Stomach smooth muscle (tissue), 2 donors: ENCODE measurements at regions not wholly inside any gene's neighbourhood (a gene's known extent, or its start where the extent isn't known, plus 50 kb on each side); places are given as distances from the start of the nearest gene placed in this dataset.

Source experiments
- H3K27ac ChIP-seq: one replicate; pipeline ENCODE4 v1.7.0; 2013; ENCODE audit warnings: mild to moderate bottlenecking, low read length, inconsistent platforms
- H3K27me3 ChIP-seq, 2 donors: one replicate each; pipeline ENCODE4 v1.7.0; 2013; ENCODE audit warnings: low read length in 2 of 2; ENCODE audit not compliant: insufficient read depth in 2 of 2, control insufficient read depth in 1 of 2
- H3K36me3 ChIP-seq, 2 donors: one replicate each; pipeline ENCODE4 v1.7.0; 2013; ENCODE audit warnings: low read length in 2 of 2; ENCODE audit not compliant: control insufficient read depth in 2 of 2, insufficient read depth in 2 of 2
- H3K4me1 ChIP-seq: one replicate; pipeline ENCODE4 v1.7.0; 2013; ENCODE audit warnings: low read length; ENCODE audit not compliant: control insufficient read depth, insufficient read depth
- H3K4me3 ChIP-seq, 2 donors: one replicate each; pipeline ENCODE4 v1.7.0; 2013; ENCODE audit warnings: low read length in 2 of 2
- H3K9ac ChIP-seq, 2 donors: one replicate each; pipeline ENCODE4 v1.7.0; 2013; ENCODE audit warnings: low read length in 2 of 2, mild to moderate bottlenecking in 1 of 2
- H3K9me3 ChIP-seq, 2 donors: one replicate each; pipeline ENCODE4 v1.7.0; 2013; ENCODE audit warnings: low read length in 2 of 2; ENCODE audit not compliant: control insufficient read depth in 2 of 2
- donor health status: healthy.
- donor health status: Pancreatic carcinoma.

DNA sequence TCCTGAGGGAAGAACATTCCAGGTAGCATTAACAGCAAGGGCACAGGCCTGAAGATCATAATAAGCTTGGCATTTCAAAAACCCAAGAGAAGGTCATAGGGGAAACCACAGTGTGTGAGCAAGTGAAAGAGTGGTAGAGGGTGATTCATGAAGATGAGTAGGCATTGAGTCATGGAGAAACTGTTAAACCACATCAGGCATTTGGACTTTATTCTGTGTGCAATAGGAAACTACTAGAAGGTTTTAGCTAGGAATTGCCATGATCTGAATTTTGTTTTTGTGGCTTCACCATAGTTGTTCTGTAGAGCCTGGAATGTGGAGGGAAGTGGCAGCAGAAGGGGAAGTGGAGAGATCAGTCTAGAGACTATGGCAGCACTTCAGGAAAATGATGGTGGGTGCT lies 359.0 kb upstream of the PTBP2 start:
- H3K27ac ChIP-seq: no peak overlapping the region

GRCh38 chr1:96363826-96364225 lies 357.8 kb upstream of the PTBP2 start:
- Histone ChIP-seq H3K9me3 (no peaks in the 10 kb centered on the region), H3K27me3 (no peaks in the 10 kb centered on the region), H3K9ac (no peak overlapping the region), H3K27ac (no peak overlapping the region), H3K36me3 (no peaks in the 10 kb centered on the region), H3K4me1 (no peaks in the 10 kb centered on the region), H3K4me3 (no peak overlapping the region)

More for the DNA sequence above, 359.0 kb upstream of the PTBP2 start:
- H3K36me3 ChIP-seq: no peaks in the 10 kb centered on the region
- H3K9me3 ChIP-seq: no peaks in the 10 kb centered on the region
- H3K27me3 ChIP-seq: no peaks in the 10 kb centered on the region
- H3K9ac ChIP-seq: no peak overlapping the region
- H3K4me3 ChIP-seq: no peak overlapping the region
- H3K4me1 ChIP-seq: no peaks in the 10 kb centered on the region

DNA sequence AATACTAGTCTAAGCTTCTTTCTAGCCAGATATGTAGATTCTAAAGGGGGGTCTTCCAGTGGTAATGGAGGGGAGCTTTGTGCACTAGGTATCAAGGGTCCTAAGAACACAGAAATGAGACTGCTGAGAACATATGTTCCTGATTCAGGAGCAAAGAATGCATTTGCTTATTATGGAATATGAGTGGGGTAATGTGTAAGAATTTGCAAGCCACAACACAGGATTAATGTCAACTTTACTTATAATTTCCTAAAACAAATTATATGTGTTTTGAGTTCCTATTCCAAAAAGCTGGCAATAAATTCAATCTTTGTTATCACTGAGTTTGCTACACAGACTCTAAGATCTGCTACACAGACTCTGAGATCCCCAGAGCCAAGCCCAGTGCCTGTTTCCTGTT lies 357.0 kb upstream of the PTBP2 start:
- Histone ChIP-seq H3K9me3 (no peaks in the 10 kb centered on the region), H3K4me3 (peak overlapping the region in 1 of 2 donors; percentile 4), H3K36me3 (no peaks in the 10 kb centered on the region), H3K27ac (no peak overlapping the region), H3K27me3 (no peaks in the 10 kb centered on the region), H3K4me1 (no peaks in the 10 kb centered on the region), H3K9ac (no peak overlapping the region)

GRCh38 chr1:96365076-96365475 lies 356.5 kb upstream of the PTBP2 start:
- Histone ChIP-seq H3K4me1 (no peaks in the 10 kb centered on the region), H3K9ac (no peak overlapping the region), H3K4me3 (no peak overlapping the region), H3K9me3 (no peaks in the 10 kb centered on the region), H3K27me3 (no peaks in the 10 kb centered on the region), H3K36me3 (no peaks in the 10 kb centered on the region), H3K27ac (no peak overlapping the region)

DNA sequence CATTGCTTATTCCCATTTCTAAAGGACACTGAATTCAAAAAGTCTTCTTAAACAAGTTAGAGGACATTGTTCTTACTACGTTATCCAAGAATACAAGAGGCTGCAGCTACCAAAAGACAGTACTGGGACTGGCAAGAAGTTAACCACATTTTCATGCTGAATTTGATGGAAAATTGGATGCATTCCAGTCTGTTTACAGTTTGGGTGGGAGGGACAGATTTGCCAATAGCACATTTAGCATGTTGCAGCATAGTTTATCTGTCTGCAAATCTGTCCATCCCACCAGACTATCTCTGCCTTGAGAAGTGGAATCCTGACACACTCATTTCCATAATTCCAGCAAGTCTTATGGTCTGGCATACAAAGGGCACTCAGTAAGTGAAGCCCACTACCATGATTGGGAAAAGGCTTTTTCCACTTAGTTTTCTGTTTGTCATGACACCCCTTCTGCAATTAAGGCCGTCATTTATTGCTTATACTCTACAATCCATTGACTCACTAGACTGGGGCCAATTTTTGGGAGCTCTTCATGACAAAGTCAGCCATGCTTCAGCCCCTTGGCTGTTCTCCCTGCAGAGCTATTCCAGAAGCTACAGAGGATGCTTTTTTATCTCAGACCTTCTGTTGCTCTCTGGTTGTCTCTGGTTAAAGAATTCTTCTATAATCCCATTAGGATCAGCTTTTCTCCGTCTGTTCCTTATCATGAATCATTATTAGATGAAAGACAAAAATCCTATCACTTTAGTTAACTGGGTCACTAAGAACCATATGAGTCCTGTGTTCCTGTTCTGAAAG lies 355.8 kb upstream of the PTBP2 start:
- H3K27me3 ChIP-seq: no peaks in the 10 kb centered on the region
- H3K4me1 ChIP-seq: no peaks in the 10 kb centered on the region
- H3K36me3 ChIP-seq: no peaks in the 10 kb centered on the region
- H3K9ac ChIP-seq: no peak overlapping the region
- H3K27ac ChIP-seq: no peak overlapping the region
- H3K4me3 ChIP-seq: no peak overlapping the region
- no peaks in the 10 kb centered on the region for H3K9me3 ChIP-seq

DNA sequence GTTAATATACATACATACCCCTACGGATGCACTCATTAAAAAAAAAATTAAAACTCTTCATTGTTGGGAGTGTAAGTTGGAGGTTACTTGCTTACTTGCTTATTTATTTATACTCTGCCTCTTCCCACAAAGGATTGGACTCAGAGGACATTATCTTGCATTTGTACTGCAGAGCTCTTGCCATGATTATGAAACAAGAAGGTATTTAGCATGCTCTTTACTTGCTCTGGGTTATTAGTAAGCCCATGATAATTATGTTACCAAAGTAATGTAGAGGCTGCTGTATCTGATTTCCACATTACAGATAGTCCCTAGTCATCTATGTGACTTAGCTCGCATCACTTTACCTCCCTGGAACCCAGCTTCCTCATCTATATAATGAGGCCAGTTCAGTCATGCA lies 355.1 kb upstream of the PTBP2 start:
- Histone ChIP-seq H3K4me3 (no peak overlapping the region), H3K27me3 (no peaks in the 10 kb centered on the region), H3K36me3 (no peaks in the 10 kb centered on the region), H3K9me3 (no peaks in the 10 kb centered on the region), H3K9ac (no peak overlapping the region), H3K4me1 (no peaks in the 10 kb centered on the region), H3K27ac (no peak overlapping the region)

- no peaks in the 10 kb centered on the region for H3K27me3 ChIP-seq
- H3K4me1 ChIP-seq: no peaks in the 10 kb centered on the region
- H3K4me3 ChIP-seq: no peak overlapping the region
- no peaks in the 10 kb centered on the region for H3K36me3 ChIP-seq
- no peak overlapping the region for H3K9ac ChIP-seq
- H3K9me3 ChIP-seq: no peaks in the 10 kb centered on the region
- H3K27ac ChIP-seq: no peak overlapping the region
These were observed 353.8 kb upstream of the PTBP2 start for GRCh38 chr1:96367791-96368190.

GRCh38 chr1:96370757-96371156 lies 350.8 kb upstream of the PTBP2 start:
- Histone ChIP-seq H3K4me3 (no peak overlapping the region), H3K27me3 (no peaks in the 10 kb centered on the region), H3K36me3 (no peaks in the 10 kb centered on the region), H3K27ac (no peak overlapping the region), H3K9ac (no peak overlapping the region), H3K4me1 (no peaks in the 10 kb centered on the region), H3K9me3 (no peaks in the 10 kb centered on the region)

- Histone ChIP-seq H3K4me3 (no peak overlapping the region), H3K4me1 (no peaks in the 10 kb centered on the region), H3K27me3 (no peaks in the 10 kb centered on the region), H3K9me3 (no peaks in the 10 kb centered on the region), H3K27ac (no peak overlapping the region), H3K9ac (no peak overlapping the region), H3K36me3 (no peaks in the 10 kb centered on the region)
These were observed 348.7 kb upstream of the PTBP2 start for GRCh38 chr1:96372881-96373280.

DNA sequence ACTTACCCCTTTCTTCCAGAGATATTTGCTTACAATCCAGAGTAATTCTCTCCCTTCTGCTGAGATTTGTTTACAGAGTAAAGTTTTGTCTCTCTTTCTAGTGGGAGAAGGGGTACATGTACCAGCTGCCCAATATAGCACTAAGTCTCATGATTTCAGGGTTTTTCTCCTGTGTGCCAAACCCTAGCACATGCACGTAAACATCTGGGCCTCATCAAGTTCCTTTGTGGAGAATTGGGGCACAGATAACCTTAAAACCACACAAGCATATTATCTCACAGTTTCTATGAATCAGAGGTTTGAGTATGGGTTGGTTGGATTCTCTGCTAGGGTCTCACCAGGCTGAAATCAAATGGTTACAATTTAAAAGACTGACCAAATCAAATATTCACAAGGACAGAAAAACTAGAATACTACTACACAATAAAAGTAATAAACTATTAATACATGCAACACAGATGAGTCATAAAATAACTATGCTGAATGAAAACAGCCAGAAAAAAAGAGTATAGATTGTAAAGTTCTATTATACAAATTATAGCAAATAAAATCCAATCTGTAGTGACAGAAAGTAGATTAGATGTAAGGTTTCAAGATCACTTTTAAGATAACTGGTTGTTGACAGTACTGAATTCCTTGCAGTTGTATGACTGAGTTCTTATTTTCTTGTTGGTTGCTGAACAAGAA lies 347.4 kb upstream of the PTBP2 start:
- Histone ChIP-seq H3K27me3 (no peaks in the 10 kb centered on the region), H3K27ac (no peak overlapping the region), H3K36me3 (no peaks in the 10 kb centered on the region), H3K4me1 (no peaks in the 10 kb centered on the region), H3K4me3 (no peak overlapping the region), H3K9ac (no peak overlapping the region), H3K9me3 (no peaks in the 10 kb centered on the region)

GRCh38 chr1:96376846-96377245 lies 344.7 kb upstream of the PTBP2 start:
- H3K27me3 ChIP-seq: no peaks in the 10 kb centered on the region
- no peaks in the 10 kb centered on the region for H3K9me3 ChIP-seq
- no peak overlapping the region for H3K4me3 ChIP-seq
- no peaks in the 10 kb centered on the region for H3K4me1 ChIP-seq
- no peak overlapping the region for H3K27ac ChIP-seq
- no peaks in the 10 kb centered on the region for H3K36me3 ChIP-seq
- H3K9ac ChIP-seq: no peak overlapping the region
